Cardiac muscle cell (in vitro differentiated cells and primary cell): ENCODE measurements at regions not wholly inside any gene's neighbourhood (a gene's known extent, or its start where the extent isn't known, plus 50 kb on each side); places are given as distances from the start of the nearest gene placed in this dataset.

Experiments
- DNase-seq, 2 donors: peaks; one replicate each; pipeline versions ENCODE4 v3.0.0 to v3.0.0-alpha.2; 2010 to 2017; ENCODE audit warnings: low read depth in 1 of 2, low spot score in 1 of 2
- H3K27ac ChIP-seq: fragments of 200-600 bp; sonication (generic); 2 replicates; pipeline ENCODE4 v1.5.1; 2016
- H3K27me3 ChIP-seq: fragments of 200-600 bp; sonication (generic); 2 replicates; pipeline ENCODE4 v1.6.0; 2016; ENCODE audit warnings: control low read depth
- H3K36me3 ChIP-seq: fragments of 200-600 bp; sonication (generic); 2 replicates; pipeline ENCODE4 v1.5.1; 2016; ENCODE audit warnings: control low read depth
- H3K4me1 ChIP-seq: fragments of 200-600 bp; sonication (generic); 2 replicates; pipeline ENCODE4 v1.8.1; 2017; ENCODE audit warnings: low read depth, mild to moderate bottlenecking, mixed run types
- H3K4me3 ChIP-seq: fragments of 200-600 bp; sonication (generic); 2 replicates; pipeline ENCODE4 v1.5.1; 2016; ENCODE audit warnings: mild to moderate bottlenecking
- H3K9me3 ChIP-seq: fragments of 200-600 bp; sonication (generic); 2 replicates; pipeline ENCODE4 v1.5.1; 2017; ENCODE audit warnings: low read depth, mild to moderate bottlenecking, control low read depth
- CTCF ChIP-seq: IDR thresholded peaks from 2 replicates; pipeline ENCODE4 v1.5.1; 2012; ENCODE audit warnings: low read depth, mild to moderate bottlenecking, low read length

- Histone ChIP-seq H3K4me1 (no peaks in the 10 kb centered on the region), H3K9me3 (no peaks in the 10 kb centered on the region), H3K4me3 (no peak overlapping the region), H3K36me3 (no peaks in the 10 kb centered on the region), H3K27me3 (no peaks in the 10 kb centered on the region), H3K27ac (no peak overlapping the region)
- DNase-seq, result no peak
- no peak for TF ChIP-seq CTCF
Measured at GRCh38 chr2:239689985-239690384, 289.2 kb upstream of the HDAC4 start.

GRCh38 chr2:239689410-239689809 is 288.6 kb upstream of the HDAC4 start:
- DNase-seq, result no peak
- Histone ChIP-seq H3K4me3 (no peak overlapping the region), H3K27me3 (no peaks in the 10 kb centered on the region), H3K36me3 (no peaks in the 10 kb centered on the region), H3K27ac (no peak overlapping the region), H3K9me3 (no peaks in the 10 kb centered on the region), H3K4me1 (no peaks in the 10 kb centered on the region)
- no peak for TF ChIP-seq CTCF

- no peak for TF ChIP-seq CTCF
- no peak overlapping the region for H3K27ac ChIP-seq
- no peaks in the 10 kb centered on the region for H3K4me1 ChIP-seq
- no peak for DNase-seq
- H3K4me3 ChIP-seq, result no peak overlapping the region
- H3K27me3 ChIP-seq, result no peaks in the 10 kb centered on the region
- H3K9me3 ChIP-seq, result no peaks in the 10 kb centered on the region
- H3K36me3 ChIP-seq, result no peaks in the 10 kb centered on the region
Measured at GRCh38 chr2:239688840-239689239, 288.0 kb upstream of the HDAC4 start.

- DNase-seq, result no peak
- H3K36me3 ChIP-seq, result no peaks in the 10 kb centered on the region
- no peak for TF ChIP-seq CTCF
- no peaks in the 10 kb centered on the region for H3K4me1 ChIP-seq
- H3K4me3 ChIP-seq, result no peak overlapping the region
- no peaks in the 10 kb centered on the region for H3K27me3 ChIP-seq
- no peak overlapping the region for H3K27ac ChIP-seq
- no peaks in the 10 kb centered on the region for H3K9me3 ChIP-seq
Measured at GRCh38 chr2:239688122-239688681, 287.4 kb upstream of the HDAC4 start.

- H3K27ac ChIP-seq, result no peak overlapping the region
- no peaks in the 10 kb centered on the region for H3K9me3 ChIP-seq
- no peak for DNase-seq
- no peaks in the 10 kb centered on the region for H3K27me3 ChIP-seq
- TF ChIP-seq CTCF, result no peak
- no peaks in the 10 kb centered on the region for H3K4me1 ChIP-seq
- no peaks in the 10 kb centered on the region for H3K36me3 ChIP-seq
- no peak overlapping the region for H3K4me3 ChIP-seq
Measured at GRCh38 chr2:239687441-239687840, 286.6 kb upstream of the HDAC4 start.

- no peaks in the 10 kb centered on the region for H3K9me3 ChIP-seq
- no peaks in the 10 kb centered on the region for H3K27me3 ChIP-seq
- no peak for DNase-seq
- no peak overlapping the region for H3K4me3 ChIP-seq
- H3K4me1 ChIP-seq, result no peaks in the 10 kb centered on the region
- TF ChIP-seq CTCF, result no peak
- H3K27ac ChIP-seq, result no peak overlapping the region
- H3K36me3 ChIP-seq, result no peaks in the 10 kb centered on the region
Measured at GRCh38 chr2:239685965-239686364, 285.1 kb upstream of the HDAC4 start.
